Colonic mucosa (tissue), 4 donors: ENCODE measurements at regions not wholly inside any gene's neighbourhood (a gene's known extent, or its start where the extent isn't known, plus 50 kb on each side); places are given as distances from the start of the nearest gene placed in this dataset.

Source experiments
- DNase-seq: peaks from one replicate; pipeline ENCODE4 v3.0.0-alpha.2; 2020
- H3K27ac ChIP-seq: fragments of 200-600 bp; one replicate; pipeline ENCODE4 v1.8.0; 2021
- H3K27me3 ChIP-seq: fragments of 200-600 bp; one replicate; pipeline ENCODE4 v1.8.0; 2021
- H3K36me3 ChIP-seq: fragments of 200-600 bp; one replicate; pipeline ENCODE4 v1.8.0; 2021
- H3K4me1 ChIP-seq: fragments of 200-600 bp; one replicate; pipeline ENCODE4 v1.8.0; 2021; ENCODE audit warnings: mild to moderate bottlenecking
- H3K4me3 ChIP-seq: fragments of 200-600 bp; one replicate; pipeline ENCODE4 v1.8.0; 2021
- H3K9ac ChIP-seq, 2 donors: one replicate each; pipeline ENCODE4 v1.7.0; 2013; ENCODE audit warnings: control low read depth in 2 of 2, low read depth in 2 of 2, low read length in 2 of 2
- H3K9me3 ChIP-seq: fragments of 200-600 bp; one replicate; pipeline ENCODE4 v1.8.0; 2021
- CTCF ChIP-seq: fragments of 200-600 bp; IDR thresholded peaks from one replicate; pipeline ENCODE4 v1.8.0; 2022; ENCODE audit warnings: antibody characterized with exemption, mild to moderate bottlenecking
- intact Hi-C: fragments of 100-400 bp; cut with DNase I; formaldehyde crosslinking; loops from one replicate; pipeline ENCODE4 v1.14.1; 2022
- donor health status: healthy.
- donor health status: DM: no; HTN: no; CAD: no.
- donor health status: DM: no; HTN: no; CAD: no.

GRCh38 chr3:177778633-177779032, 581.4 kb upstream of the TBL1XR1 start:
- no peak for TF ChIP-seq CTCF
- H3K4me3 ChIP-seq, result no peak overlapping the region
- intact Hi-C loops, result loop anchor here (10.0 kb wide), 1 partner anchor 724 kb away; no protein-coding TSS in a partner anchor
- H3K4me1 ChIP-seq, result no peaks in the 10 kb centered on the region
- DNase-seq, result no peak
- no peaks in the 10 kb centered on the region for H3K36me3 ChIP-seq
- no peak overlapping the region for H3K27ac ChIP-seq
- H3K27me3 ChIP-seq, result no peaks in the 10 kb centered on the region
- no peaks in the 10 kb centered on the region for H3K9me3 ChIP-seq
- no peak overlapping the region for H3K9ac ChIP-seq

GRCh38 chr3:177781686-177782161, 584.4 kb upstream of the TBL1XR1 start:
- no peak overlapping the region for H3K9ac ChIP-seq
- H3K9me3 ChIP-seq, result no peaks in the 10 kb centered on the region
- intact Hi-C loops, result loop anchor here (10.0 kb wide), 1 partner anchor 267 kb away; no protein-coding TSS in a partner anchor
- no peak for TF ChIP-seq CTCF
- H3K4me3 ChIP-seq, result no peak overlapping the region
- DNase-seq, result no peak
- H3K27me3 ChIP-seq, result no peaks in the 10 kb centered on the region
- no peak overlapping the region for H3K27ac ChIP-seq
- H3K36me3 ChIP-seq, result no peaks in the 10 kb centered on the region
- H3K4me1 ChIP-seq, result no peaks in the 10 kb centered on the region

- intact Hi-C loops, result loop anchor here (10.0 kb wide), 1 partner anchor 269 kb away; no protein-coding TSS in a partner anchor
- Histone ChIP-seq H3K9ac (no peak overlapping the region), H3K9me3 (no peaks in the 10 kb centered on the region), H3K27ac (no peak overlapping the region), H3K4me3 (no peak overlapping the region), H3K36me3 (no peaks in the 10 kb centered on the region), H3K27me3 (no peaks in the 10 kb centered on the region), H3K4me1 (no peaks in the 10 kb centered on the region)
- DNase-seq, result no peak
- TF ChIP-seq CTCF, result no peak
These were observed 586.1 kb upstream of the TBL1XR1 start for GRCh38 chr3:177783338-177783737.

- no peak for DNase-seq
- intact Hi-C loops, result loop anchor here (10.0 kb wide), 1 partner anchor 269 kb away; no protein-coding TSS in a partner anchor
- no peak for TF ChIP-seq CTCF
- H3K27ac ChIP-seq, result no peak overlapping the region
- no peak overlapping the region for H3K4me3 ChIP-seq
- H3K9me3 ChIP-seq, result no peaks in the 10 kb centered on the region
- no peaks in the 10 kb centered on the region for H3K27me3 ChIP-seq
- H3K36me3 ChIP-seq, result no peaks in the 10 kb centered on the region
- H3K9ac ChIP-seq, result no peak overlapping the region
- no peaks in the 10 kb centered on the region for H3K4me1 ChIP-seq
These were observed 586.5 kb upstream of the TBL1XR1 start for GRCh38 chr3:177783767-177784166.

- H3K4me3 ChIP-seq, result no peak overlapping the region
- no peak overlapping the region for H3K27ac ChIP-seq
- no peak overlapping the region for H3K9ac ChIP-seq
- DNase-seq, result no peak
- no peaks in the 10 kb centered on the region for H3K9me3 ChIP-seq
- no peaks in the 10 kb centered on the region for H3K36me3 ChIP-seq
- H3K27me3 ChIP-seq, result no peaks in the 10 kb centered on the region
- no peak for TF ChIP-seq CTCF
- H3K4me1 ChIP-seq, result no peaks in the 10 kb centered on the region
- intact Hi-C loops, result loop anchor here (10.0 kb wide), 1 partner anchor 273 kb away; no protein-coding TSS in a partner anchor
These were observed 590.2 kb upstream of the TBL1XR1 start for GRCh38 chr3:177787279-177788041.
